OCI-LY3 (cell line): ENCODE measurements at regions not wholly inside any gene's neighbourhood (a gene's known extent, or its start where the extent isn't known, plus 50 kb on each side); places are given as distances from the start of the nearest gene placed in this dataset.

Experiments
- H2AFZ ChIP-seq: fragments of 200-600, 300-600 bp; shearing (Covaris generic); 2 replicates; pipeline ENCODE4 v1.6.0; 2014; ENCODE audit warnings: antibody characterized with exemption, low read depth, low read length
- H3K27ac ChIP-seq: fragments of 200-600, 300-600 bp; sonication (generic); 2 replicates; pipeline ENCODE4 v1.5.1; 2014; ENCODE audit warnings: mild to moderate bottlenecking, low read length, moderate library complexity, mixed read lengths
- H3K27me3 ChIP-seq: fragments of 200-600, 300-600 bp; sonication (generic); 2 replicates; pipeline ENCODE4 v1.6.1; 2014; ENCODE audit warnings: low read depth, low read length, mixed read lengths
- H3K36me3 ChIP-seq: fragments of 200-600, 300-600 bp; sonication (generic); replicated peaks from 2 replicates; pipeline ENCODE3; 2014; ENCODE audit warnings: low read depth, low read length, mixed read lengths
- H3K4me1 ChIP-seq: fragments of 300-600, 200-600 bp; sonication (generic); 2 replicates; pipeline ENCODE4 v1.6.1; 2014; ENCODE audit warnings: low read length, mixed read lengths
- H3K4me2 ChIP-seq: fragments of 200-600, 300-600 bp; sonication (generic); 2 replicates; pipeline ENCODE4 v1.6.1; 2014; ENCODE audit warnings: low read length, mixed read lengths
- H3K4me3 ChIP-seq: fragments of 300-600, 200-600 bp; sonication (generic); 2 replicates; pipeline ENCODE4 v1.5.1; 2014; ENCODE audit warnings: antibody characterized with exemption, mild to moderate bottlenecking, low read length, moderate library complexity
- H3K79me2 ChIP-seq: fragments of 300-600, 200-600 bp; shearing (Covaris generic); 2 replicates; pipeline ENCODE4 v1.6.1; 2014; ENCODE audit warnings: mild to moderate bottlenecking, low read length, mixed read lengths
- H3K9ac ChIP-seq: fragments of 300-600, 200-600 bp; shearing (Covaris generic); 2 replicates; pipeline ENCODE4 v1.6.0; 2014; ENCODE audit warnings: mild to moderate bottlenecking, low read length, moderate library complexity
- H3K9me3 ChIP-seq: fragments of 200-600, 300-600 bp; shearing (Covaris generic); 2 replicates; pipeline ENCODE4 v1.6.1; 2014; ENCODE audit warnings: low read length, mixed read lengths; ENCODE audit not compliant: insufficient read depth
- H4K20me1 ChIP-seq: fragments of 200-600, 300-600 bp; sonication (generic); 2 replicates; pipeline ENCODE4 v1.6.1; 2016; ENCODE audit warnings: low read length, mixed read lengths; ENCODE audit not compliant: insufficient read depth
- EZH2phosphoT487 ChIP-seq: fragments of 200-600 bp; shearing (Covaris generic); IDR thresholded peaks from 2 replicates; pipeline ENCODE4 v1.6.1; 2018; ENCODE audit warnings: antibody characterized with exemption, mixed run types, low read depth
- TF ChIP-seq, protein P1 (sequence below): fragments of 200-600, 300-600 bp; sonication (generic); IDR thresholded peaks from 2 replicates; pipeline ENCODE4 v1.5.1; 2014; ENCODE audit warnings: antibody characterized with exemption, low read length, low read depth

- Histone ChIP-seq H3K4me1 (peaks cover 6% of the 10 kb centered on the region), H3K27me3 (no peaks in the 10 kb centered on the region), H3K4me2 (no peak overlapping the region), H3K9ac (no peak overlapping the region), H3K79me2 (no peaks in the 10 kb centered on the region), H4K20me1 (no peaks in the 10 kb centered on the region), H3K27ac (no peak overlapping the region), H3K4me3 (no peak overlapping the region), H2AFZ (no peak overlapping the region), H3K36me3 (no peaks in the 10 kb centered on the region), H3K9me3 (no peaks in the 10 kb centered on the region)
- TF ChIP-seq, protein P1, sequence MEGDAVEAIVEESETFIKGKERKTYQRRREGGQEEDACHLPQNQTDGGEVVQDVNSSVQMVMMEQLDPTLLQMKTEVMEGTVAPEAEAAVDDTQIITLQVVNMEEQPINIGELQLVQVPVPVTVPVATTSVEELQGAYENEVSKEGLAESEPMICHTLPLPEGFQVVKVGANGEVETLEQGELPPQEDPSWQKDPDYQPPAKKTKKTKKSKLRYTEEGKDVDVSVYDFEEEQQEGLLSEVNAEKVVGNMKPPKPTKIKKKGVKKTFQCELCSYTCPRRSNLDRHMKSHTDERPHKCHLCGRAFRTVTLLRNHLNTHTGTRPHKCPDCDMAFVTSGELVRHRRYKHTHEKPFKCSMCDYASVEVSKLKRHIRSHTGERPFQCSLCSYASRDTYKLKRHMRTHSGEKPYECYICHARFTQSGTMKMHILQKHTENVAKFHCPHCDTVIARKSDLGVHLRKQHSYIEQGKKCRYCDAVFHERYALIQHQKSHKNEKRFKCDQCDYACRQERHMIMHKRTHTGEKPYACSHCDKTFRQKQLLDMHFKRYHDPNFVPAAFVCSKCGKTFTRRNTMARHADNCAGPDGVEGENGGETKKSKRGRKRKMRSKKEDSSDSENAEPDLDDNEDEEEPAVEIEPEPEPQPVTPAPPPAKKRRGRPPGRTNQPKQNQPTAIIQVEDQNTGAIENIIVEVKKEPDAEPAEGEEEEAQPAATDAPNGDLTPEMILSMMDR = no peak
- TF ChIP-seq EZH2phosphoT487 = no peak
These were observed 403.1 kb downstream of the C12orf75 start for GRCh38 chr12:105733579-105733978.

- Histone ChIP-seq H3K4me2 (no peak overlapping the region), H3K27ac (no peak overlapping the region), H2AFZ (no peak overlapping the region), H3K79me2 (no peaks in the 10 kb centered on the region), H3K9ac (no peak overlapping the region), H3K4me3 (no peak overlapping the region), H4K20me1 (no peaks in the 10 kb centered on the region), H3K4me1 (peaks cover 6% of the 10 kb centered on the region), H3K9me3 (no peaks in the 10 kb centered on the region), H3K27me3 (no peaks in the 10 kb centered on the region), H3K36me3 (no peaks in the 10 kb centered on the region)
- TF ChIP-seq, protein P1 = no peak
These were observed 402.3 kb downstream of the NUAK1 start for GRCh38 chr12:105736498-105736897.

- TF ChIP-seq, protein P1 = no peak
- Histone ChIP-seq H3K9ac (no peak overlapping the region), H3K27me3 (no peaks in the 10 kb centered on the region), H3K4me1 (peaks cover 6% of the 10 kb centered on the region), H4K20me1 (no peaks in the 10 kb centered on the region), H3K36me3 (no peaks in the 10 kb centered on the region), H3K4me3 (no peak overlapping the region), H3K9me3 (no peaks in the 10 kb centered on the region), H3K4me2 (no peak overlapping the region), H3K79me2 (no peaks in the 10 kb centered on the region), H3K27ac (no peak overlapping the region), H2AFZ (no peak overlapping the region)
These were observed 400.7 kb downstream of the NUAK1 start for GRCh38 chr12:105738051-105738450.

GRCh38 chr12:105740369-105740768 lies 398.4 kb downstream of the NUAK1 start:
- Histone ChIP-seq H2AFZ (no peak overlapping the region; the same call in 1 of the 2 replicates), H3K27me3 (no peaks in the 10 kb centered on the region), H3K27ac (no peak overlapping the region), H3K4me1 (no peaks in the 10 kb centered on the region), H3K9me3 (no peaks in the 10 kb centered on the region), H3K4me3 (no peak overlapping the region), H3K4me2 (no peak overlapping the region), H3K79me2 (no peaks in the 10 kb centered on the region), H4K20me1 (no peaks in the 10 kb centered on the region), H3K36me3 (no peaks in the 10 kb centered on the region), H3K9ac (no peak overlapping the region)
- no peak for TF ChIP-seq EZH2phosphoT487
- TF ChIP-seq, protein P1 = no peak
